ENCODE measurements at regions not wholly inside any gene's neighbourhood (a gene's known extent, or its start where the extent isn't known, plus 50 kb on each side); places are given as distances from the start of the nearest gene placed in this dataset.

DNA sequence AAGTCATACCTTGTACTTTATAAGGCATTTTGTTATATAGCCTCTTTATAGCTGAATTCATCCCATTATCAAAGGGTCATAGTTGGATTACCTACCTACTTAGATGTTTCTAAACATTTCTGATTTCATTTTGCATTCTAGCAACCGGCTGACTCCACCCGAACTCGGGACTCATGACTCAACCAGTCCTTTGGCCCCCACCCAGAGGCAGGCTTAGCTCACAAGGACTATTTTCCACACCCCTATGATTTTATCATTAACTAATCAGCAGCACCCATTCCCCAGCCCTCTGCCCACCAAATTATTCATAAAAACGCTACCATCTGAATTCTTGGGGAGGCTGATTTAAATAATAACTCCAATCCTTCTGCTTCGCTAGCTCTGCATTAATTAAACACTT, 79.9 kb upstream of the EGFL6 start:
- TF ChIP-seq, protein P1, sequence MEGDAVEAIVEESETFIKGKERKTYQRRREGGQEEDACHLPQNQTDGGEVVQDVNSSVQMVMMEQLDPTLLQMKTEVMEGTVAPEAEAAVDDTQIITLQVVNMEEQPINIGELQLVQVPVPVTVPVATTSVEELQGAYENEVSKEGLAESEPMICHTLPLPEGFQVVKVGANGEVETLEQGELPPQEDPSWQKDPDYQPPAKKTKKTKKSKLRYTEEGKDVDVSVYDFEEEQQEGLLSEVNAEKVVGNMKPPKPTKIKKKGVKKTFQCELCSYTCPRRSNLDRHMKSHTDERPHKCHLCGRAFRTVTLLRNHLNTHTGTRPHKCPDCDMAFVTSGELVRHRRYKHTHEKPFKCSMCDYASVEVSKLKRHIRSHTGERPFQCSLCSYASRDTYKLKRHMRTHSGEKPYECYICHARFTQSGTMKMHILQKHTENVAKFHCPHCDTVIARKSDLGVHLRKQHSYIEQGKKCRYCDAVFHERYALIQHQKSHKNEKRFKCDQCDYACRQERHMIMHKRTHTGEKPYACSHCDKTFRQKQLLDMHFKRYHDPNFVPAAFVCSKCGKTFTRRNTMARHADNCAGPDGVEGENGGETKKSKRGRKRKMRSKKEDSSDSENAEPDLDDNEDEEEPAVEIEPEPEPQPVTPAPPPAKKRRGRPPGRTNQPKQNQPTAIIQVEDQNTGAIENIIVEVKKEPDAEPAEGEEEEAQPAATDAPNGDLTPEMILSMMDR (conservative IDR thresholded peaks at IDR 0.05 in 1 of 2, IDR thresholded peaks at IDR 0.05 in 1 of 2; ENCODE audit: extremely low read depth in 1 of 2, insufficient read depth in 1 of 2, low read depth in 1 of 2, low read length in 2 of 2): no peak
- no peak for TF ChIP-seq EZH2 (IDR thresholded peaks at IDR 0.05; ENCODE audit: borderline replicate concordance, low read length)

Data from mammary epithelial cell (primary cell).